Upper lobe of left lung (tissue), 6 donors: ENCODE measurements at regions not wholly inside any gene's neighbourhood (a gene's known extent, or its start where the extent isn't known, plus 50 kb on each side); places are given as distances from the start of the nearest gene placed in this dataset.

Experiments
- ATAC-seq, 2 donors: fragments of 200-7000 bp; cut with Tn5 transposase; one replicate each; pipeline ENCODE4 v1.9.1; 2022; ENCODE audit warnings: mild to moderate bottlenecking in 2 of 2, moderate library complexity in 2 of 2; ENCODE audit not compliant: low FRiP score in 2 of 2
- DNase-seq, 2 donors: peaks; one replicate each; pipeline ENCODE4 v3.0.0-alpha.2; 2019 to 2020
- H3K27ac ChIP-seq, 4 donors: fragments of 200-600 bp; sonication (generic); one replicate each; pipeline ENCODE4 v1.5.1; 2016 to 2019
- H3K27me3 ChIP-seq, 4 donors: fragments of 200-600 bp; sonication (generic); one replicate each; pipeline ENCODE4 v1.5.1; 2017 to 2019
- H3K36me3 ChIP-seq, 4 donors: fragments of 200-600 bp; sonication (generic); one replicate each; pipeline ENCODE4 v1.5.1; 2016 to 2019
- H3K4me1 ChIP-seq, 4 donors: fragments of 200-600 bp; sonication (generic); one replicate each; pipeline ENCODE4 v1.5.1; 2018 to 2019
- H3K4me3 ChIP-seq, 4 donors: fragments of 200-600 bp; sonication (generic); one replicate each; pipeline ENCODE4 v1.5.1; 2017 to 2019; ENCODE audit warnings: mild to moderate bottlenecking in 2 of 4, moderate library complexity in 1 of 4
- H3K9me3 ChIP-seq, 4 donors: fragments of 200-600 bp; sonication (generic); one replicate each; pipeline ENCODE4 v1.5.1; 2018 to 2019
- CTCF ChIP-seq, 6 experiments: fragments of 450-650 bp in 4 of 6; fragments of 200-600 bp in 2 of 6; sonication (generic) in 2 of 6; IDR thresholded peaks; one replicate each; pipeline ENCODE4 v1.5.1; 2016 to 2019; ENCODE audit warnings: antibody characterized with exemption in 6 of 6
- EP300 ChIP-seq, 4 donors: sonication (generic); formaldehyde crosslinking; IDR thresholded peaks; one replicate each; pipeline ENCODE4 v1.5.1; 2017; ENCODE audit warnings: antibody characterized with exemption in 4 of 4, control low read depth in 2 of 4
- POLR2A ChIP-seq, 4 donors: fragments of 450-650 bp; IDR thresholded peaks; one replicate each; pipeline ENCODE4 v1.5.1; 2016 to 2017; ENCODE audit warnings: antibody characterized with exemption in 4 of 4, mild to moderate bottlenecking in 2 of 4
- POLR2AphosphoS5 ChIP-seq, 2 donors: sonication (generic); formaldehyde crosslinking; IDR thresholded peaks; one replicate each; pipeline ENCODE4 v1.5.1; 2017; ENCODE audit warnings: antibody characterized with exemption in 2 of 2
- WGBS, 2 donors: methylation state at CpG; one replicate each; pipeline ENCODE4 v1.1.5; 2017 to 2018; 5-methylcytosine and 5-hydroxymethylcytosine counted together
- donor health status: DM: no; HTN: no; CAD: no; lungs with moderate emphysema.
- donor health status: DM: no; HTN: yes; CAD: no; lungs with severe emphysema.

GRCh38 chr4:156665780-156666366, 305.7 kb downstream of the PDGFC start:
- 76 to 88% methylated on average over 2 to 3 of the region's 3 CpGs for WGBS, 2 donors
- no peak for TF ChIP-seq CTCF (IDR thresholded peaks at IDR 0.05)
- TF ChIP-seq POLR2AphosphoS5 (IDR thresholded peaks at IDR 0.05): no peak
- TF ChIP-seq EP300 (IDR thresholded peaks at IDR 0.05): no peak
- Histone ChIP-seq H3K36me3 (no peaks in the 10 kb centered on the region), H3K4me1 (no peaks in the 10 kb centered on the region), H3K27me3 (no peaks in the 10 kb centered on the region), H3K4me3 (no peak overlapping the region), H3K9me3 (no peaks in the 10 kb centered on the region), H3K27ac (no peak overlapping the region)
- no peak for ATAC-seq
- DNase-seq: no peak

GRCh38 chr4:156663663-156664062, 307.9 kb downstream of the PDGFC start:
- no peaks in the 10 kb centered on the region for H3K36me3 ChIP-seq
- H3K27me3 ChIP-seq: no peaks in the 10 kb centered on the region
- no peaks in the 10 kb centered on the region for H3K9me3 ChIP-seq
- TF ChIP-seq POLR2AphosphoS5 (IDR thresholded peaks at IDR 0.05): no peak
- TF ChIP-seq EP300 (IDR thresholded peaks at IDR 0.05): no peak
- TF ChIP-seq CTCF (IDR thresholded peaks at IDR 0.05): no peak
- TF ChIP-seq POLR2A (IDR thresholded peaks at IDR 0.05): no peak
- DNase-seq (no peak), ATAC-seq (no peak)
- no peaks in the 10 kb centered on the region for H3K4me1 ChIP-seq
- H3K27ac ChIP-seq: no peak overlapping the region
- 57 to 74% methylated on average over 1 of the region's 1 CpG for WGBS, 2 donors
- no peak overlapping the region for H3K4me3 ChIP-seq

- H3K4me3 ChIP-seq: no peak overlapping the region
- TF ChIP-seq POLR2A (IDR thresholded peaks at IDR 0.05) (no peak), POLR2AphosphoS5 (IDR thresholded peaks at IDR 0.05) (no peak), EP300 (IDR thresholded peaks at IDR 0.05) (no peak), CTCF (IDR thresholded peaks at IDR 0.05) (no peak)
Measured at GRCh38 chr4:156662921-156663320, 308.7 kb downstream of the PDGFC start.

GRCh38 chr4:156661555-156661954, 310.0 kb downstream of the PDGFC start:
- H3K27me3 ChIP-seq: no peaks in the 10 kb centered on the region
- 88 to 94% methylated on average over 1 of the region's 1 CpG for WGBS, 2 donors

More at GRCh38 chr4:156662921-156663320, 308.7 kb downstream of the PDGFC start:
- ATAC-seq (no peak), DNase-seq (no peak)
- WGBS, 2 donors: 60% methylated on average over 1 of the region's 1 CpG
- Histone ChIP-seq H3K36me3 (no peaks in the 10 kb centered on the region), H3K9me3 (no peaks in the 10 kb centered on the region), H3K27ac (no peak overlapping the region), H3K4me1 (no peaks in the 10 kb centered on the region), H3K27me3 (no peaks in the 10 kb centered on the region)

More at GRCh38 chr4:156661555-156661954, 310.0 kb downstream of the PDGFC start:
- no peaks in the 10 kb centered on the region for H3K9me3 ChIP-seq
- H3K27ac ChIP-seq: no peak overlapping the region
- TF ChIP-seq POLR2AphosphoS5 (IDR thresholded peaks at IDR 0.05) (no peak), POLR2A (IDR thresholded peaks at IDR 0.05) (no peak), CTCF (IDR thresholded peaks at IDR 0.05) (no peak), EP300 (IDR thresholded peaks at IDR 0.05) (no peak)
- DNase-seq (no peak), ATAC-seq (no peak)
- H3K4me3 ChIP-seq: no peak overlapping the region
- H3K4me1 ChIP-seq: no peaks in the 10 kb centered on the region
- no peaks in the 10 kb centered on the region for H3K36me3 ChIP-seq
